Ascending aorta (tissue), 2 donors: ENCODE measurements at regions not wholly inside any gene's neighbourhood (a gene's known extent, or its start where the extent isn't known, plus 50 kb on each side); places are given as distances from the start of the nearest gene placed in this dataset.

ENCODE experiments used
- DNase-seq, 2 donors: peaks; one replicate each; pipeline ENCODE4 v3.0.0-alpha.2; 2019; ENCODE audit warnings: low spot score in 2 of 2
- H3K27ac ChIP-seq, 2 donors: fragments of 200-600 bp; sonication (generic); one replicate each; pipeline ENCODE4 v1.5.1; 2016 to 2017; ENCODE audit warnings: mild to moderate bottlenecking in 1 of 2
- H3K27me3 ChIP-seq: fragments of 200-600 bp; sonication (generic); one replicate; pipeline ENCODE4 v1.5.1; 2017
- H3K36me3 ChIP-seq, 2 donors: fragments of 200-600 bp; sonication (generic); one replicate each; pipeline ENCODE4 v1.5.1; 2016
- H3K4me1 ChIP-seq, 2 donors: fragments of 200-600 bp; sonication (generic); one replicate each; pipeline ENCODE4 v1.5.1; 2016 to 2017; ENCODE audit warnings: mild to moderate bottlenecking in 1 of 2
- H3K4me3 ChIP-seq, 2 donors: fragments of 200-600 bp; sonication (generic); one replicate each; pipeline ENCODE4 v1.5.1; 2016 to 2017; ENCODE audit warnings: mild to moderate bottlenecking in 1 of 2
- H3K9me3 ChIP-seq, 2 donors: fragments of 200-600 bp; sonication (generic); one replicate each; pipeline ENCODE4 v1.5.1; 2016
- intact Hi-C: fragments of 100-400 bp; cut with DNase I; formaldehyde crosslinking; loops from one replicate; pipeline ENCODE4 v1.15.1; 2023
- TF ChIP-seq, protein P1 (sequence below), 3 experiments: fragments of 200-600 bp in 2 of 3; fragments of 450-650 bp in 1 of 3; sonication (generic) in 2 of 3; IDR thresholded peaks; one replicate each; pipeline ENCODE4 v1.5.1; 2016 to 2019; ENCODE audit warnings: antibody characterized with exemption in 3 of 3, mild to moderate bottlenecking in 1 of 3, moderate library complexity in 1 of 3

DNA sequence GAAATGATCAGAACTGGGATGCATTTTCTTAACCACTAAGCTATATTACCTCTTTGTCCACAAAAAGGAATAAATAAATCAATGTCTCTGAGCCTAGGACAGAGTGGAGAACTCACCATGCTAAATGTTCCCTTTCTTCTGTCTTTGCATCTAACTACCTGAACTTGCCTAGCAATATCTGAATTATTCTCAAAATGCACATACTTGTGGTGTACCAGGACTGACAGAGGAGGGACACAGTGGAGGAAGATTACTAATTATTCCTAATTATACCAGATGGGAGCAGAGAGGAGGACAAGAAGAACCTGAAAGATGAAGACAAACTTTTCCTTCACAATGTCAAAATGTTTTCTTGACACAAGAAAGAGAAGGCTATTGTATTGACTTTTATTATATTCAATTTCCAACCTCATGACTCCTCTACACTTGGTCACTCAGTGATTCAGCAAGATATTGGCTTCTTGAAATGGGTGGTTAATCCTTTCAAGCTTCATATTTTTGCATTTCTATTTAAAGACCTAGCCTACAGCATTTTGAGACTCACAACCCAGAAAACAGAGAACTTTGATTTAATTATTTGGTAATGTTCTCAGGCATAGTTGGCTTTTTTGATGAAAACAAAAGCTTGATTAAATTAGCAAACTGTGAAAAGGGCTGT is 117.2 kb upstream of the LRFN5 start:
- intact Hi-C loops, result no loop called here
- Histone ChIP-seq H3K4me1 (no peaks in the 10 kb centered on the region), H3K4me3 (no peak overlapping the region), H3K27me3 (no peaks in the 10 kb centered on the region), H3K36me3 (no peaks in the 10 kb centered on the region), H3K9me3 (no peaks in the 10 kb centered on the region), H3K27ac (no peak overlapping the region)
- no peak for DNase-seq
- TF ChIP-seq, protein P1, sequence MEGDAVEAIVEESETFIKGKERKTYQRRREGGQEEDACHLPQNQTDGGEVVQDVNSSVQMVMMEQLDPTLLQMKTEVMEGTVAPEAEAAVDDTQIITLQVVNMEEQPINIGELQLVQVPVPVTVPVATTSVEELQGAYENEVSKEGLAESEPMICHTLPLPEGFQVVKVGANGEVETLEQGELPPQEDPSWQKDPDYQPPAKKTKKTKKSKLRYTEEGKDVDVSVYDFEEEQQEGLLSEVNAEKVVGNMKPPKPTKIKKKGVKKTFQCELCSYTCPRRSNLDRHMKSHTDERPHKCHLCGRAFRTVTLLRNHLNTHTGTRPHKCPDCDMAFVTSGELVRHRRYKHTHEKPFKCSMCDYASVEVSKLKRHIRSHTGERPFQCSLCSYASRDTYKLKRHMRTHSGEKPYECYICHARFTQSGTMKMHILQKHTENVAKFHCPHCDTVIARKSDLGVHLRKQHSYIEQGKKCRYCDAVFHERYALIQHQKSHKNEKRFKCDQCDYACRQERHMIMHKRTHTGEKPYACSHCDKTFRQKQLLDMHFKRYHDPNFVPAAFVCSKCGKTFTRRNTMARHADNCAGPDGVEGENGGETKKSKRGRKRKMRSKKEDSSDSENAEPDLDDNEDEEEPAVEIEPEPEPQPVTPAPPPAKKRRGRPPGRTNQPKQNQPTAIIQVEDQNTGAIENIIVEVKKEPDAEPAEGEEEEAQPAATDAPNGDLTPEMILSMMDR (IDR thresholded peaks at IDR 0.05), result no peak

DNA sequence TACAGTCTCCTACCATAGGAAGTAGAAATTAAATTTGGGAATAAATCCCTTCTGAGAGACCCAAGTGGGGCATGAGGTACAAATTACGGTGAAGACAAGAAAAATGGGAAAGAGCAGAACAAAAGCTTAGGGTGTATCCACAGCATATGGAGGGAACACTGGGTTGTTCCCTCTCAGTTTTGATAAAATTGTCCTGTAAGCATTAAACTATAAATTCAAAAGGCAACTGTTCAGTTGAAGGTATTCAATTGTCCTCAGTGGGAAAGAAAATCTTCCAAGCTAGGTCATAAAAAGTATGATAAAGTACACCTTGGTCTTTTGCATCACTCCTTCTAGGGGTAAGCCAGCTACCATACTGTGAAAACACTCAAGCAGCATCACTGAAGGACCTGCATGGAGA is 118.3 kb upstream of the LRFN5 start:
- H3K4me1 ChIP-seq, result no peaks in the 10 kb centered on the region
- intact Hi-C loops, result no loop called here

DNA sequence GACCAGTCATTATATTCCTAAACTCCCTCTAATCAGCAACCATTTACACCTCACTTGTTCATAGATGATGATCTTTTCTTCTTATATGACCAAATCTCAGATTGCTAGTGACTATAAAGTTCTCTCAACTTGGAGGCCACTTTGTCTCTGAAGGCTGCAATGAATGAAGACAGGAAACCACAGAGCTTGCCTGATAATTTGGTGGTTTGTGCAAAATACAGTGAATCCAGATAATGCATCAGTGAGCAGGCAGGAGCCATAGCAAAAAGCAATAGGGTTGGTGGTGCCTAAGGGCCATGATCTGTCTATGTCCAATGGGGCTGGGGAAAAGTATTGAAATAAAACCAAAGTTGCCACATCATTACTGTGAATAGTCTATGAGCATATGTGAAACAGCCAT is 123.8 kb upstream of the LRFN5 start:
- Histone ChIP-seq H3K36me3 (no peaks in the 10 kb centered on the region), H3K27ac (no peak overlapping the region), H3K4me1 (no peaks in the 10 kb centered on the region), H3K9me3 (no peaks in the 10 kb centered on the region), H3K27me3 (no peaks in the 10 kb centered on the region), H3K4me3 (no peak overlapping the region)
- TF ChIP-seq, protein P1 (IDR thresholded peaks at IDR 0.05), result no peak
- intact Hi-C loops, result no loop called here
- no peak for DNase-seq

More for the DNA sequence above, 118.3 kb upstream of the LRFN5 start:
- H3K9me3 ChIP-seq, result no peaks in the 10 kb centered on the region
- no peak overlapping the region for H3K4me3 ChIP-seq
- DNase-seq, result no peak
- H3K36me3 ChIP-seq, result no peaks in the 10 kb centered on the region
- TF ChIP-seq, protein P1 (IDR thresholded peaks at IDR 0.05), result no peak
- H3K27me3 ChIP-seq, result no peaks in the 10 kb centered on the region
- no peak overlapping the region for H3K27ac ChIP-seq

DNA sequence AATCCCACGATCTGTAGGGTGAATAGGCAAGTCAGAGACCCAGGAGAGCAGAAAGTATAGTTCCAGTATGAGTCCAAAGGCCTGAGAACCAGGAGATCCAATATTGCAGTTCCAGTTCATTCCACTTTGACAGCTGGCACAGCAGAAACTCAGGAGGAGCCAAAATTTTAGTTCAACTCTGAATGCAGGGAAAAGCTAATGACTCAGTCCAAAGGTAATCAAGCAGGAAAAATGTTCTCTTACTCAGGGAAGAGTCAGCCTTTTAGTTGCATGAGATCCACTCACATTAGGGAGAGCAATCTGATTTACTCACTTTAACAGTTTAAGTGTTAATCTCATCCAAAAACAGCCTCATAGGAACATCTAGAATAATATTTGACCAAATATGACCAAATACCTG is 130.2 kb upstream of the LRFN5 start:
- no peak for DNase-seq
- no peaks in the 10 kb centered on the region for H3K4me1 ChIP-seq
- H3K36me3 ChIP-seq, result no peaks in the 10 kb centered on the region
- TF ChIP-seq, protein P1 (IDR thresholded peaks at IDR 0.05), result no peak
- H3K4me3 ChIP-seq, result no peak overlapping the region
- no peak overlapping the region for H3K27ac ChIP-seq
- no peaks in the 10 kb centered on the region for H3K27me3 ChIP-seq
- intact Hi-C loops, result no loop called here
- H3K9me3 ChIP-seq, result no peaks in the 10 kb centered on the region

DNA sequence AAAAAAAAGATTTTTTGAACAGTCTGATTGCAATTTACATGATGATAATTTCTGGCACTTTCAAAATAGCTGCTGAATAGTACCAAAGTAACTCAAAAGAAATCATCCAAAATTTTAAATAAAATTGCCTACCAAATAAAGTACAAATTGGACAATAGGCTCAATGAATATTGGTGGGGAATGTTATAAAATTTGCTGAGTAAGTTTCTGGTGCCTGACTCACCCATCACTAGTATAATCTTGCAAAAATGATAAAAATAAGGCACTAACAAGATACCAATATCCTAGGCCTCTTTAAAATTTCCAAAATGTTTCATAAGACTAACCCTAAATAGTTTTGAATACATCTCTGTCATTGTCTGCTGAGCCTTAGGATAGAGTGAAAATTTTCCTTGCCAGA is 145.3 kb upstream of the LRFN5 start:
- Histone ChIP-seq H3K27ac (no peak overlapping the region), H3K27me3 (no peaks in the 10 kb centered on the region), H3K36me3 (no peaks in the 10 kb centered on the region), H3K4me3 (no peak overlapping the region), H3K9me3 (no peaks in the 10 kb centered on the region), H3K4me1 (no peaks in the 10 kb centered on the region)
- TF ChIP-seq, protein P1 (IDR thresholded peaks at IDR 0.05), result no peak
- intact Hi-C loops, result no loop called here
- DNase-seq, result no peak

DNA sequence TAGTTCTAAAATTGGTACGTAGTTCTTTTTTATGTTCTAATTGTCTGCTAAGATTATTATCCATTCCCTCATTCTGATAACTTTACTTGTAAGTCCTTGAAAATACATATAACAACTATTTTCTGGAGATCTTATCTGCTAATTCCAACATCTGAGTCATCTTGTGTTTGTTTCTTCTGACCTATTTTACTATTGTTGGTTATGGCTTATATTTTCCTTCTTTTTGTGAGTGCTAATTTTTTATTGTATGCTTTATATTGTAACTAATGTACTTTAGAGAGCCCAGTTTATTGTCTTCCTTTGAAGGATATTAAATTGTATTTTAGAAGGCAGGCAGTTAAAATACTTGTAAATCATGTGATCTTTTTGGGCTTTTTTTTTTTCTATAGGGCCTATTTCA is 149.3 kb upstream of the LRFN5 start:
- no peaks in the 10 kb centered on the region for H3K4me1 ChIP-seq
- no peaks in the 10 kb centered on the region for H3K36me3 ChIP-seq
- intact Hi-C loops, result no loop called here
- no peak overlapping the region for H3K4me3 ChIP-seq
- TF ChIP-seq, protein P1 (IDR thresholded peaks at IDR 0.05), result no peak
- no peak overlapping the region for H3K27ac ChIP-seq
- H3K9me3 ChIP-seq, result no peaks in the 10 kb centered on the region
- H3K27me3 ChIP-seq, result no peaks in the 10 kb centered on the region
- DNase-seq, result no peak
